Head of caudate nucleus (tissue), 42 donors: ENCODE measurements at regions not wholly inside any gene's neighbourhood (a gene's known extent, or its start where the extent isn't known, plus 50 kb on each side); places are given as distances from the start of the nearest gene placed in this dataset.

Experiments
- DNase-seq, 42 donors: peaks; one replicate each; pipeline versions ENCODE4 v3.0.0 to v3.0.0-alpha.2; 2020 to 2021; ENCODE audit warnings: mixed read lengths in 7 of 42
- intact Hi-C: fragments of 100-400 bp; cut with DNase I; formaldehyde crosslinking; loops from one replicate; pipeline ENCODE4 v1.15.0; 2022

GRCh38 chr3:27859821-27860220 lies 137.7 kb upstream of the EOMES start:
- no peak for DNase-seq
- intact Hi-C loops = no loop called here

GRCh38 chr3:27861046-27862036 lies 139.2 kb upstream of the EOMES start:
- DNase-seq = no peak
- intact Hi-C loops = no loop called here

GRCh38 chr3:27865731-27866130 lies 143.6 kb upstream of the EOMES start:
- intact Hi-C loops = no loop called here
- no peak for DNase-seq

GRCh38 chr3:27869152-27869551 lies 147.0 kb upstream of the EOMES start:
- no peak for DNase-seq

GRCh38 chr3:27877061-27878013 lies 155.2 kb upstream of the EOMES start:
- no peak for DNase-seq

More at GRCh38 chr3:27869152-27869551, 147.0 kb upstream of the EOMES start:
- intact Hi-C loops = no loop called here

GRCh38 chr3:27878014-27878383 lies 155.9 kb upstream of the EOMES start:
- intact Hi-C loops = no loop called here
- no peak for DNase-seq

More at GRCh38 chr3:27877061-27878013, 155.2 kb upstream of the EOMES start:
- intact Hi-C loops = no loop called here

- DNase-seq = no peak
- intact Hi-C loops = no loop called here
Observed at GRCh38 chr3:27880969-27881892, 159.1 kb upstream of the EOMES start.

GRCh38 chr3:27883266-27883665 lies 161.1 kb upstream of the EOMES start:
- no peak for DNase-seq
- intact Hi-C loops = no loop called here

GRCh38 chr3:27885641-27886040 lies 163.5 kb upstream of the EOMES start:
- no peak for DNase-seq
- intact Hi-C loops = no loop called here

- DNase-seq = no peak
- intact Hi-C loops = no loop called here
Observed at GRCh38 chr3:27888562-27888961, 166.4 kb upstream of the EOMES start.

GRCh38 chr3:27889745-27890144 lies 167.6 kb upstream of the EOMES start:
- no peak for DNase-seq
- intact Hi-C loops = no loop called here

- no peak for DNase-seq
Observed at GRCh38 chr3:27900316-27900715, 178.2 kb upstream of the EOMES start.

GRCh38 chr3:27903446-27903845 lies 181.3 kb upstream of the EOMES start:
- intact Hi-C loops = no loop called here
- DNase-seq = no peak

More at GRCh38 chr3:27900316-27900715, 178.2 kb upstream of the EOMES start:
- intact Hi-C loops = no loop called here

GRCh38 chr3:27905625-27906024 lies 183.5 kb upstream of the EOMES start:
- no peak for DNase-seq
- intact Hi-C loops = no loop called here

GRCh38 chr3:27907148-27907547 lies 185.0 kb upstream of the EOMES start:
- DNase-seq = no peak
- intact Hi-C loops = no loop called here

- DNase-seq = no peak
- intact Hi-C loops = no loop called here
Observed at GRCh38 chr3:27907929-27908328, 185.8 kb upstream of the EOMES start.

- no peak for DNase-seq
Observed at GRCh38 chr3:27910456-27910855, 188.3 kb upstream of the EOMES start.

GRCh38 chr3:27914199-27914598 lies 192.1 kb upstream of the EOMES start:
- DNase-seq = no peak
- intact Hi-C loops = no loop called here

More at GRCh38 chr3:27910456-27910855, 188.3 kb upstream of the EOMES start:
- intact Hi-C loops = no loop called here
